ENCODE measurements at regions not wholly inside any gene's neighbourhood (a gene's known extent, or its start where the extent isn't known, plus 50 kb on each side); places are given as distances from the start of the nearest gene placed in this dataset.

DNA sequence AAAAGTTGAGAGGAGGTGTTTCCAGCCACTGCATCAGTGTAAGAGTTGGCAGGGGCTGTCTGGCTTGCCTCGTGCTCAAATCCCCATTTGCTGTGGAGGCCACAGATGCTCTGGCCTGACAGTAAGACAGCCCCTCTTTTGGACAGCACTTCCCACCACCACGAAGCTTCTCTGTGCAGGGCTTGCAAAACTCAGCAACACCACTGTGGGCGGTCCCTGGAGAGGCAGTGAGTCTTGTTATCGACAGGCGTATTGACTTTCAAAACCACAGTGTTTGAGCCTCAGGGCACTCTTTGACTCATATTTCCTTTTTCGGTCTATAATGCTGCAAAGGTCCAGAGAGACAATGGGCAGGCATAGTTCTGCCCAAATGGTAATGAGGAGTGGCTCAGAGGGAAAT, 539.5 kb downstream of the EBF1 start:
- Mint-ChIP-seq H3K27me3 (ENCODE audit: low read depth) (no peaks in the 10 kb centered on the region), H3K27ac (ENCODE audit: unreplicated experiment) (no peak overlapping the region)

DNA sequence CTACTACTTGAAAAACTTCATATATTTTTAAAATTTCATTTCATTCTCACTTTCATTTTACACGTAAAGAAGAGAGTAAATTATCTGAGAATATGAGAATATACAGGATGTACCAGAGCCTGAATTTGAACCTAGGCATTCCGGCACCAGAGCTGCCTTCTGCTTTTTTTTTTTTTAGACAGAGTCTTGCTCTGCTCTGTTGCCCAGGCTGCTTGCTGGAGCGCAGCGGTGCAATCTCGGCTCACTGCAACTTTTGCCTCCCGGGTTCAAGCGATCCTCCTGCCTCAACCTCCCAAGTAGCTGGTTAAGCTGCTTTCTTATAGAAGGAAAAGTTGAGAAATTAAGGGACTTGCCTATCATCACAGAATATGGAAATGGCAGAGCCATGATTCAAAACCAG, 540.1 kb downstream of the EBF1 start:
- Mint-ChIP-seq H3K36me3 (ENCODE audit: low read depth) (peaks cover 2% of the 10 kb centered on the region), H3K27me3 (ENCODE audit: low read depth) (no peaks in the 10 kb centered on the region), H3K4me3 (ENCODE audit: unreplicated experiment) (no peak overlapping the region), H3K4me1 (ENCODE audit: low read depth) (peaks cover 8% of the 10 kb centered on the region), H3K9me3 (ENCODE audit: low read depth) (peaks cover 7% of the 10 kb centered on the region), H3K27ac (ENCODE audit: unreplicated experiment) (no peak overlapping the region)
- TF ChIP-seq, protein P1, sequence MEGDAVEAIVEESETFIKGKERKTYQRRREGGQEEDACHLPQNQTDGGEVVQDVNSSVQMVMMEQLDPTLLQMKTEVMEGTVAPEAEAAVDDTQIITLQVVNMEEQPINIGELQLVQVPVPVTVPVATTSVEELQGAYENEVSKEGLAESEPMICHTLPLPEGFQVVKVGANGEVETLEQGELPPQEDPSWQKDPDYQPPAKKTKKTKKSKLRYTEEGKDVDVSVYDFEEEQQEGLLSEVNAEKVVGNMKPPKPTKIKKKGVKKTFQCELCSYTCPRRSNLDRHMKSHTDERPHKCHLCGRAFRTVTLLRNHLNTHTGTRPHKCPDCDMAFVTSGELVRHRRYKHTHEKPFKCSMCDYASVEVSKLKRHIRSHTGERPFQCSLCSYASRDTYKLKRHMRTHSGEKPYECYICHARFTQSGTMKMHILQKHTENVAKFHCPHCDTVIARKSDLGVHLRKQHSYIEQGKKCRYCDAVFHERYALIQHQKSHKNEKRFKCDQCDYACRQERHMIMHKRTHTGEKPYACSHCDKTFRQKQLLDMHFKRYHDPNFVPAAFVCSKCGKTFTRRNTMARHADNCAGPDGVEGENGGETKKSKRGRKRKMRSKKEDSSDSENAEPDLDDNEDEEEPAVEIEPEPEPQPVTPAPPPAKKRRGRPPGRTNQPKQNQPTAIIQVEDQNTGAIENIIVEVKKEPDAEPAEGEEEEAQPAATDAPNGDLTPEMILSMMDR (IDR thresholded peaks at IDR 0.05), result no peak
- DNase-seq (ENCODE audit: low spot score), result no peak

More for the DNA sequence above, 539.5 kb downstream of the EBF1 start:
- H3K9me3 Mint-ChIP-seq (ENCODE audit: low read depth), result peaks cover 7% of the 10 kb centered on the region
- no peak for DNase-seq (ENCODE audit: low spot score)
- peaks cover under 1% of the 10 kb centered on the region for H3K36me3 Mint-ChIP-seq (ENCODE audit: low read depth)
- H3K4me1 Mint-ChIP-seq (ENCODE audit: low read depth), result peaks cover 8% of the 10 kb centered on the region
- H3K4me3 Mint-ChIP-seq (ENCODE audit: unreplicated experiment), result no peak overlapping the region
- TF ChIP-seq, protein P1 (IDR thresholded peaks at IDR 0.05), result no peak

DNA sequence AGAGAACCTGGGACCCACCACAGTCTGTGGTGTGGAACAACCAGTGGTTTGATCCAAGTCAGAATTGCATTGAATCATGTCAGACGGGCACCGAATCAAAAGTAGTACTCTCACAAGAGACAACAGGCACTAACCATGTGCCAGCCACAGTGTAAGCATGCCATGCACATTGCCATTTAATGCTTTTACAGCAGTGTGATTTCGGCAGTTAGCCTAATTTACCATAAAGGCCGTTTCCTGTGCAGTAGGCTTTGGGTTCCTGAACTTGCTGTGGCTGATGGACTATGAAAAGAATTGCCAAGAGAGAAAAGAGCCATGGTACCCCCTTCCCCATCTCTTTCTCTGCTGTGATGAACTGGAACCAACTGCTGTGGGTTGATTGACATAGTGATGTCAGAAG, 540.6 kb downstream of the EBF1 start:
- no peak overlapping the region for H3K27ac Mint-ChIP-seq (ENCODE audit: unreplicated experiment)
- H3K4me1 Mint-ChIP-seq (ENCODE audit: low read depth), result peaks cover 8% of the 10 kb centered on the region
- H3K36me3 Mint-ChIP-seq (ENCODE audit: low read depth), result peaks cover 2% of the 10 kb centered on the region
- TF ChIP-seq, protein P1 (IDR thresholded peaks at IDR 0.05), result no peak
- no peaks in the 10 kb centered on the region for H3K27me3 Mint-ChIP-seq (ENCODE audit: low read depth)
- no peak for DNase-seq (ENCODE audit: low spot score)
- peaks cover 7% of the 10 kb centered on the region for H3K9me3 Mint-ChIP-seq (ENCODE audit: low read depth)
- H3K4me3 Mint-ChIP-seq (ENCODE audit: unreplicated experiment), result no peak overlapping the region

DNA sequence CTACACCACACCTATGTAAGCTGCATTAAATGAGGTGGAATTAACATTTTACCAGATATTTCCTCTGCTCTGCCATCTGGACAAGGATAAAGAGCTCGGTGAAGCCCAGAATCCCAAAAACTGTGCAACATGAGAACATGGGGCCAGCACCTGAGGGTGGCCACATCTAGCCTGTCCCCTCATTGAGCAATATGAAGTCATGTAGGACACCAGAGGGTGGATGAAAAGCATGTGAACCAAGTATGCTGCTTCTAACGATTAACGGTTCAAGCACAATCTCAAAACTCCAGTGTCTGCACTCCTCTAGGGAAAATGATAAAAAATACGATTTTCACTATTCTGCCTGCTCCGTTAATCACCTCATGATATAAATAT, 545.8 kb downstream of the EBF1 start:
- H3K4me3 Mint-ChIP-seq (ENCODE audit: unreplicated experiment), result no peak overlapping the region
- no peaks in the 10 kb centered on the region for H3K4me1 Mint-ChIP-seq (ENCODE audit: low read depth)
- DNase-seq (ENCODE audit: low spot score), result no peak
- TF ChIP-seq, protein P1 (IDR thresholded peaks at IDR 0.05), result no peak
- no peak overlapping the region for H3K27ac Mint-ChIP-seq (ENCODE audit: unreplicated experiment)
- peaks cover 2% of the 10 kb centered on the region for H3K36me3 Mint-ChIP-seq (ENCODE audit: low read depth)
- peaks cover 10% of the 10 kb centered on the region for H3K9me3 Mint-ChIP-seq (ENCODE audit: low read depth)
- H3K27me3 Mint-ChIP-seq (ENCODE audit: low read depth), result no peaks in the 10 kb centered on the region

DNA sequence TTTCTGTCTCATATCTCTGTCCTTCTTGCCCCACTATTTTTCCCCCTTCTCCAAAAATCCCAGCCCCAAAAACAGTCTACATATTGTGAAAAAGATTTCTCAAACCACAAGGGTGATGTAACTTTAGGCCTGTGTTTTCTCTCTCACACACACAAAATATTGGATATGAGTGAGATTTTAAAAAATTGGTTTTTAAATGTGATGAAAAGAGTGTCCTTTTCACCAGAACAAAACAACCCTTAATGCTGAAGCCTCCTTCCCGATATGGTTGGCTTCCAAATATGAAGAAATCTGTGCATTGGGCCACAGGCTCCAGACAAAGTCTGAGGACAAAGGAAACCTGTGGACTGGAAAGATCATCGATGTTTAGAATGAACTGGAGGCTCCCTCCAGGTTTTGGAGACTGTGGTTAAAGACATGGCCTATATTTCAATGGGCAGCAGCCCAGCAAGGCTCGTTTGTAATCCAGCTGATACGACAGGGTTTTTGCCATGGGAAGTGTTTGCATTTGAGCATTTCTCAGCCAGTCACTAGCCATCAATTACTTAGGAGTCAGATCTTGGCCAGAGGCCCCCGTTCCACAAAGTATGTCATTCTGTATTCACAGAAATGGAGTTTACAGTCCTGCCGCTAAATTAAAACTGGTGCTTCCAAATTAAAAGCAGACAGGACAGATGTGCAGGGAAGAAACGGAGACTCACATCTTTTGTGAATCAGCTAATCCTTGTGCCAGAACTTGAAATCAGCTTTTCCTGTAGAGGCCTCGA, 546.3 kb downstream of the EBF1 start:
- Mint-ChIP-seq H3K27me3 (ENCODE audit: low read depth) (no peaks in the 10 kb centered on the region), H3K4me1 (ENCODE audit: low read depth) (no peaks in the 10 kb centered on the region), H3K36me3 (ENCODE audit: low read depth) (peaks cover 2% of the 10 kb centered on the region), H3K9me3 (ENCODE audit: low read depth) (peaks cover 15% of the 10 kb centered on the region), H3K27ac (ENCODE audit: unreplicated experiment) (no peak overlapping the region), H3K4me3 (ENCODE audit: unreplicated experiment) (no peak overlapping the region)
- TF ChIP-seq, protein P1 (IDR thresholded peaks at IDR 0.05), result no peak
- DNase-seq (ENCODE audit: low spot score), result no peak
